H1 (cell line): ENCODE measurements at regions not wholly inside any gene's neighbourhood (a gene's known extent, or its start where the extent isn't known, plus 50 kb on each side); places are given as distances from the start of the nearest gene placed in this dataset.

Source experiments
- CTCF ChIA-PET: fragments of 300-600 bp; sonication (Branson Sonifier 250); formaldehyde crosslinking; loops from one replicate; lab custom pipeline; 2021; ENCODE audit not compliant: partially characterized antibody; lab: Charles Lee
- POLR2A ChIA-PET: fragments of 300-600 bp; sonication (Branson Sonifier 250); formaldehyde crosslinking; loops from one replicate; lab custom pipeline; 2021; ENCODE audit warnings: inconsistent platforms; ENCODE audit not compliant: partially characterized antibody; lab: Charles Lee
- DNase-seq, 2 experiments: peaks; one replicate each; pipeline versions ENCODE4 v3.0.0 to v3.0.0-alpha.2; 2010 to 2022; ENCODE audit warnings: low spot score in 2 of 2, low read depth in 1 of 2, mixed read lengths in 1 of 2
- FAIRE-seq: peaks from 2 replicates; lab custom pipeline; 2011; peaks lifted over from hg19 to GRCh38; lab: Jason Lieb, UNC
- H2AFZ ChIP-seq: 2 replicates; pipeline ENCODE4 v1.8.1; 2012; ENCODE audit warnings: low read length, inconsistent platforms
- H2AK5ac ChIP-seq: 2 replicates; pipeline ENCODE4 v1.6.1; 2013; ENCODE audit warnings: low read depth, low read length
- H2BK120ac ChIP-seq: replicated peaks from 2 replicates; pipeline ENCODE3; 2013; ENCODE audit warnings: low read depth, low read length, inconsistent platforms
- H2BK12ac ChIP-seq: 2 replicates; pipeline ENCODE4 v1.6.1; 2013; ENCODE audit warnings: low read depth, low read length
- H2BK15ac ChIP-seq: 2 replicates; pipeline ENCODE4 v1.6.1; 2013; ENCODE audit warnings: low read length
- H2BK20ac ChIP-seq: 2 replicates; pipeline ENCODE4 v1.6.1; 2013; ENCODE audit warnings: low read length
- H2BK5ac ChIP-seq: 2 replicates; pipeline ENCODE4 v1.6.1; 2013; ENCODE audit warnings: low read depth, low read length
- H3K14ac ChIP-seq: 2 replicates; pipeline ENCODE4 v1.6.1; 2013; ENCODE audit warnings: inconsistent platforms; ENCODE audit not compliant: insufficient read length
- H3K18ac ChIP-seq: 2 replicates; pipeline ENCODE4 v1.6.1; 2013; ENCODE audit warnings: low read length; ENCODE audit errors: extremely low read depth
- H3K23ac ChIP-seq: 2 replicates; pipeline ENCODE4 v1.6.1; 2013; ENCODE audit warnings: inconsistent platforms; ENCODE audit not compliant: insufficient read length
- H3K23me2 ChIP-seq: 2 replicates; pipeline ENCODE4 v1.6.1; 2013; ENCODE audit warnings: low read depth, low read length
- H3K27ac ChIP-seq: 2 replicates; pipeline ENCODE4 v1.6.1; 2011; ENCODE audit warnings: low read depth, low read length, inconsistent platforms
- H3K27me3 ChIP-seq, 4 experiments: replicated peaks in 1 of 4; 1 replicate in 1 of 4; 2 replicates in 3 of 4; pipeline versions ENCODE4 v1.6.1 to v1.8.1; 2011 to 2013; ENCODE audit warnings: low read length in 3 of 4, mild to moderate bottlenecking in 3 of 4, inconsistent platforms in 2 of 4, mixed read lengths in 2 of 4, moderate library complexity in 1 of 4; ENCODE audit not compliant: control insufficient read depth in 3 of 4, insufficient read depth in 3 of 4; ENCODE audit errors: extremely low read depth in 1 of 4
- H3K36me3 ChIP-seq, 4 experiments: 2 replicates each; pipeline versions ENCODE4 v1.6.1 to v1.8.1; 2011 to 2013; ENCODE audit warnings: mild to moderate bottlenecking in 4 of 4, low read length in 3 of 4, moderate library complexity in 2 of 4, control low read depth in 1 of 4, inconsistent platforms in 1 of 4; ENCODE audit not compliant: insufficient read depth in 4 of 4, control insufficient read depth in 2 of 4
- H3K4ac ChIP-seq: replicated peaks from 2 replicates; pipeline ENCODE3; 2013; ENCODE audit warnings: low read length, low read depth, mixed read lengths, inconsistent platforms; ENCODE audit not compliant: insufficient read length
- H3K4me1 ChIP-seq, 4 experiments: replicated peaks in 1 of 4; 1 replicate in 1 of 4; 2 replicates in 3 of 4; pipeline versions ENCODE4 v1.6.1 to v1.8.1; 2011 to 2013; ENCODE audit warnings: low read length in 3 of 4, inconsistent platforms in 2 of 4, mixed read lengths in 1 of 4; ENCODE audit not compliant: insufficient read depth in 4 of 4, control insufficient read depth in 3 of 4
- H3K4me2 ChIP-seq, 2 experiments: 2 replicates each; pipeline versions ENCODE4 v1.6.1 to v1.8.1; 2011 to 2013; ENCODE audit warnings: low read depth in 2 of 2, low read length in 2 of 2, control low read depth in 1 of 2, inconsistent platforms in 1 of 2, mild to moderate bottlenecking in 1 of 2; ENCODE audit not compliant: insufficient read depth in 1 of 2
- H3K4me3 ChIP-seq, 4 experiments: fragments of 200-600, 300-600 bp in 1 of 4; sonication (generic), shearing (Covaris generic), sonication (Bioruptor Twin) in 1 of 4; 2 replicates each; pipeline versions ENCODE4 v1.5.1 to v1.8.1; 2011 to 2016; ENCODE audit warnings: low read length in 4 of 4, low read depth in 3 of 4, control low read depth in 2 of 4, inconsistent platforms in 2 of 4, mild to moderate bottlenecking in 2 of 4, mixed read lengths in 1 of 4, moderate library complexity in 1 of 4; ENCODE audit not compliant: insufficient read depth in 2 of 4; ENCODE audit errors: extremely low read depth in 1 of 4
- H3K56ac ChIP-seq: replicated peaks from 2 replicates; pipeline ENCODE3; 2013; ENCODE audit warnings: low read depth, mild to moderate bottlenecking, mixed read lengths, low read length, inconsistent platforms; ENCODE audit not compliant: insufficient read length
- H3K79me1 ChIP-seq: 2 replicates; pipeline ENCODE4 v1.6.1; 2013; ENCODE audit warnings: low read depth, low read length, control low read depth
- H3K79me2 ChIP-seq, 2 experiments: 2 replicates each; pipeline versions ENCODE4 v1.6.1 to v1.8.1; 2012 to 2013; ENCODE audit warnings: low read length in 2 of 2, mild to moderate bottlenecking in 2 of 2, inconsistent platforms in 1 of 2; ENCODE audit not compliant: insufficient read depth in 2 of 2, control insufficient read depth in 1 of 2
- H3K9ac ChIP-seq, 4 experiments: replicated peaks in 1 of 4; 1 replicate in 1 of 4; 2 replicates in 3 of 4; pipeline versions ENCODE4 v1.6.1 to v1.8.1; 2011 to 2013; ENCODE audit warnings: low read depth in 3 of 4, low read length in 3 of 4, control low read depth in 2 of 4, mild to moderate bottlenecking in 2 of 4, moderate library complexity in 2 of 4, inconsistent platforms in 1 of 4; ENCODE audit errors: extremely low read depth in 1 of 4
- H3K9me3 ChIP-seq, 2 experiments: 2 replicates each; pipeline versions ENCODE4 v1.6.1 to v1.8.1; 2012 to 2013; ENCODE audit warnings: mild to moderate bottlenecking in 2 of 2, moderate library complexity in 2 of 2, control low read depth in 1 of 2, inconsistent platforms in 1 of 2, low read depth in 1 of 2, low read length in 1 of 2, mixed read lengths in 1 of 2; ENCODE audit not compliant: insufficient read depth in 2 of 2
- H4K20me1 ChIP-seq, 2 experiments: replicated peaks in 1 of 2; 2 replicates each; pipeline versions ENCODE3 to v1.8.1; 2011 to 2013; ENCODE audit warnings: inconsistent platforms in 2 of 2, low read length in 2 of 2, mild to moderate bottlenecking in 1 of 2; ENCODE audit not compliant: insufficient read depth in 2 of 2, control insufficient read depth in 1 of 2
- H4K5ac ChIP-seq: 2 replicates; pipeline ENCODE4 v1.6.1; 2013; ENCODE audit warnings: low read length, low read depth, mixed read lengths, inconsistent platforms; ENCODE audit not compliant: insufficient read length
- H4K8ac ChIP-seq: 2 replicates; pipeline ENCODE4 v1.8.0; 2013; ENCODE audit warnings: mild to moderate bottlenecking, moderate library complexity, low read length, inconsistent platforms; ENCODE audit not compliant: insufficient read depth; ENCODE audit errors: extremely low read depth
- H4K91ac ChIP-seq: replicated peaks from 2 replicates; pipeline ENCODE3; 2013; ENCODE audit warnings: low read length, mixed read lengths, inconsistent platforms; ENCODE audit not compliant: insufficient read length
- ATF3 ChIP-seq: IDR thresholded peaks from 2 replicates; pipeline ENCODE4 v1.6.1; 2011; ENCODE audit warnings: low read depth, mild to moderate bottlenecking, low read length; ENCODE audit not compliant: insufficient read depth
- CBX8 ChIP-seq: fragments of 300-800, 300-1000 bp; sonication (generic); IDR thresholded peaks from 2 replicates; pipeline ENCODE4 v1.7.1; 2016; ENCODE audit warnings: low read depth, low read length, borderline replicate concordance
- CEBPB ChIP-seq: IDR thresholded peaks from 2 replicates; pipeline ENCODE4 v1.6.1; 2012; ENCODE audit warnings: low read depth, low read length
- CHD1 ChIP-seq: IDR thresholded peaks from 2 replicates; pipeline ENCODE4 v1.6.1; 2012; ENCODE audit warnings: low read depth, low read length, improper control_type of control experiment
- CREB1 ChIP-seq: IDR thresholded peaks from 2 replicates; pipeline ENCODE4 v1.6.1; 2012; ENCODE audit warnings: inconsistent platforms
- EP300 ChIP-seq, 2 experiments: IDR thresholded peaks; 1 replicate in 1 of 2; 2 replicates in 1 of 2; pipeline ENCODE4 v1.6.1; 2011 to 2012; ENCODE audit warnings: low read depth in 2 of 2, low read length in 2 of 2, mild to moderate bottlenecking in 2 of 2, borderline replicate concordance in 1 of 2, inconsistent platforms in 1 of 2, moderate library complexity in 1 of 2
- HDAC2 ChIP-seq, 2 experiments: fragments of 300-600 bp in 1 of 2; sonication (generic) in 1 of 2; IDR thresholded peaks; 2 replicates each; pipeline ENCODE4 v1.6.1; 2011 to 2012; ENCODE audit warnings: low read depth in 2 of 2, low read length in 2 of 2, mild to moderate bottlenecking in 2 of 2, moderate library complexity in 2 of 2, borderline replicate concordance in 1 of 2, inconsistent platforms in 1 of 2
- KDM1A ChIP-seq: fragments of 200-600, 300-600 bp; sonication (generic); IDR thresholded peaks from 2 replicates; pipeline ENCODE4 v1.7.1; 2016; ENCODE audit warnings: mild to moderate bottlenecking, low read length, borderline replicate concordance
- NANOG ChIP-seq: IDR thresholded peaks from 2 replicates; pipeline ENCODE4 v1.6.1; 2011; ENCODE audit warnings: low read length, low read depth, mild to moderate bottlenecking, inconsistent platforms; ENCODE audit not compliant: insufficient read depth, poor library complexity, severe bottlenecking
- RXRA ChIP-seq: IDR thresholded peaks from 2 replicates; pipeline ENCODE4 v1.6.1; 2011; ENCODE audit warnings: low read depth, mild to moderate bottlenecking, low read length, moderate library complexity; ENCODE audit not compliant: insufficient read depth
- TCF12 ChIP-seq: IDR thresholded peaks from 2 replicates; pipeline ENCODE4 v1.6.1; 2011; ENCODE audit warnings: low read depth, mild to moderate bottlenecking, low read length
- USF2 ChIP-seq: IDR thresholded peaks from 2 replicates; pipeline ENCODE4 v1.6.1; 2011; ENCODE audit warnings: low read length, improper control_type of control experiment
- WGBS, 2 experiments: shearing (Covaris generic) in 1 of 2; methylation state at CpG; one replicate each; pipeline versions ENCODE4 v1.1.6 to v1.1.7; 2013 to 2015; ENCODE audit warnings: low lambda C conversion rate in 2 of 2, mixed read lengths in 2 of 2, inconsistent platforms in 1 of 2, low coverage in 1 of 2, missing lambda C conversion rate in 1 of 2; ENCODE audit not compliant: insufficient replicate concordance in 2 of 2, insufficient coverage in 1 of 2, insufficient read length in 1 of 2; ENCODE audit errors: extremely low coverage in 1 of 2, missing lambda C conversion rate in 1 of 2; 5-methylcytosine and 5-hydroxymethylcytosine counted together

GRCh38 chr6:93932175-93932574 lies 512.8 kb upstream of the EPHA7 start:
- Histone ChIP-seq H3K27me3 (no peaks in the 10 kb centered on the region), H3K27ac (no peak overlapping the region), H2BK5ac (no peak overlapping the region), H2AK5ac (no peak overlapping the region), H3K4me3 (no peak overlapping the region), H3K18ac (no peak overlapping the region), H3K9ac (no peak overlapping the region), H2AFZ (peak overlapping the region; percentile 99), H3K79me1 (no peaks in the 10 kb centered on the region), H2BK15ac (no peak overlapping the region), H4K91ac (no peak overlapping the region), H4K5ac (no peak overlapping the region), H3K14ac (no peak overlapping the region), H3K36me3 (no peaks in the 10 kb centered on the region), H3K23me2 (no peaks in the 10 kb centered on the region; the same call in 1 of the 2 replicates), H3K9me3 (no peaks in the 10 kb centered on the region), H3K79me2 (no peaks in the 10 kb centered on the region), H3K23ac (no peak overlapping the region), H3K4me1 (0 out of 7 replicates have a peak, but pooled peaks cover 0 to 1% (median 0%) of the 10 kb centered on the region in 4 experiments), H4K8ac (no peak overlapping the region), H3K4ac (no peak overlapping the region), H3K4me2 (no peak overlapping the region), H4K20me1 (no peaks in the 10 kb centered on the region), H2BK120ac (no peak overlapping the region), H2BK20ac (no peak overlapping the region), H2BK12ac (no peak overlapping the region), H3K56ac (no peak overlapping the region)
- CTCF ChIA-PET: interaction anchor here (1.3 kb wide), 1 partner anchor 41 kb away, joined by 5 read pairs; no protein-coding TSS in a partner anchor
- POLR2A ChIA-PET: interaction anchor here (1.6 kb wide), 1 partner anchor 104 kb away, joined by 3 read pairs; no protein-coding TSS in a partner anchor
- FAIRE-seq: peak; percentile 24
- DNase-seq: no peak
- 92% methylated on average over 2 of the region's 2 CpGs; no CpG with 5 or more reads in 1 of the 2 experiments for WGBS, 2 experiments
- TF ChIP-seq TCF12 (no peak), NANOG (no peak), CBX8 (no peak), ATF3 (no peak), CHD1 (no peak), USF2 (no peak), CEBPB (no peak), RXRA (no peak), EP300 (IDR thresholded peaks at IDR 0.05; ENCODE audit: borderline replicate concordance in 1 of 2, low read depth in 2 of 2, low read length in 2 of 2) (no peak), KDM1A (no peak), CREB1 (no peak), HDAC2 (IDR thresholded peaks at IDR 0.05; ENCODE audit: borderline replicate concordance in 1 of 2, low read depth in 2 of 2, low read length in 2 of 2) (no peak)
